ENCODE measurements at regions not wholly inside any gene's neighbourhood (a gene's known extent, or its start where the extent isn't known, plus 50 kb on each side); places are given as distances from the start of the nearest gene placed in this dataset.

DNA sequence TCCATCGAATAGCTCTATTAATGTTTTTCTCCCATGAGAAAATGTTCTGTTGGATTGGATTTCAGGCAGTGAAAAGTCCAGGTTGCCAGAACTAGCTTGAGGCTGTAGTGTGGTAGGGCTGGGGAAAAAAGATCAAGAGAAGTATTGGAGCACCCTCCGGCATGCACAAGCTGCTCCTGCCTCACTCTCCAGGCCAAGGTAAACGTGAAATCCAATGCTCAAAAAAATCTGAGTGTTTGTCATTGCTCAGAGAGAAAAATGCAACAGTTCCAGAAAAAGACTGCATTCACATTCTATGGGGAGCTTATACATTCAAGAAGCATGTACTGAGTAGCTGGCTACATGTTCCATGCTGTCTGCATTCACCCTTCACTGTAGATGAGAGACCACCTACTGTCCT lies 680.9 kb upstream of the TBX3 start:
- no peaks in the 10 kb centered on the region for H3K9me3 ChIP-seq (ENCODE audit: low read length)
- H3K4me3 ChIP-seq (ENCODE audit: low read length), result no peak overlapping the region
- H3K27ac ChIP-seq (ENCODE audit: low read length), result no peak overlapping the region
- no peaks in the 10 kb centered on the region for H3K9me2 ChIP-seq (ENCODE audit: insufficient read depth, low read length)
- no peaks in the 10 kb centered on the region for H3K79me2 ChIP-seq (replicated peaks; ENCODE audit: insufficient read depth, low read length)
- no peaks in the 10 kb centered on the region for H3F3A ChIP-seq (ENCODE audit: insufficient read depth, low read length, poor library complexity, severe bottlenecking)
- no peak overlapping the region for H3K9ac ChIP-seq (ENCODE audit: low read length)
- H3K36me3 ChIP-seq (ENCODE audit: insufficient read depth, low read length), result no peaks in the 10 kb centered on the region
- TF ChIP-seq, protein P1, sequence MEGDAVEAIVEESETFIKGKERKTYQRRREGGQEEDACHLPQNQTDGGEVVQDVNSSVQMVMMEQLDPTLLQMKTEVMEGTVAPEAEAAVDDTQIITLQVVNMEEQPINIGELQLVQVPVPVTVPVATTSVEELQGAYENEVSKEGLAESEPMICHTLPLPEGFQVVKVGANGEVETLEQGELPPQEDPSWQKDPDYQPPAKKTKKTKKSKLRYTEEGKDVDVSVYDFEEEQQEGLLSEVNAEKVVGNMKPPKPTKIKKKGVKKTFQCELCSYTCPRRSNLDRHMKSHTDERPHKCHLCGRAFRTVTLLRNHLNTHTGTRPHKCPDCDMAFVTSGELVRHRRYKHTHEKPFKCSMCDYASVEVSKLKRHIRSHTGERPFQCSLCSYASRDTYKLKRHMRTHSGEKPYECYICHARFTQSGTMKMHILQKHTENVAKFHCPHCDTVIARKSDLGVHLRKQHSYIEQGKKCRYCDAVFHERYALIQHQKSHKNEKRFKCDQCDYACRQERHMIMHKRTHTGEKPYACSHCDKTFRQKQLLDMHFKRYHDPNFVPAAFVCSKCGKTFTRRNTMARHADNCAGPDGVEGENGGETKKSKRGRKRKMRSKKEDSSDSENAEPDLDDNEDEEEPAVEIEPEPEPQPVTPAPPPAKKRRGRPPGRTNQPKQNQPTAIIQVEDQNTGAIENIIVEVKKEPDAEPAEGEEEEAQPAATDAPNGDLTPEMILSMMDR (IDR thresholded peaks at IDR 0.05; ENCODE audit: poor library complexity, severe bottlenecking), result no peak
- TF ChIP-seq MXI1 (conservative IDR thresholded peaks at IDR 0.05; ENCODE audit: poor library complexity, severe bottlenecking), result no peak
- TF ChIP-seq POLR2AphosphoS5 (IDR thresholded peaks at IDR 0.05), result no peak
- TF ChIP-seq EZH2 (IDR thresholded peaks at IDR 0.05; ENCODE audit: borderline replicate concordance, insufficient read depth, low read length, poor library complexity, severe bottlenecking), result no peak
- no peak for TF ChIP-seq REST (IDR thresholded peaks at IDR 0.05; ENCODE audit: borderline replicate concordance)
- TF ChIP-seq RAD21 (conservative IDR thresholded peaks at IDR 0.05), result no peak
- TF ChIP-seq SMC3 (conservative IDR thresholded peaks at IDR 0.05; ENCODE audit: poor library complexity), result no peak
- TF ChIP-seq TAF1 (IDR thresholded peaks at IDR 0.05; ENCODE audit: low read depth), result no peak
- no peak for TF ChIP-seq EP300 (conservative IDR thresholded peaks at IDR 0.05; ENCODE audit: poor library complexity, severe bottlenecking)
- no peak overlapping the region for H2AFZ ChIP-seq (ENCODE audit: low read depth, low read length)
- H3K27me3 ChIP-seq (ENCODE audit: insufficient read depth, low read depth, low read length), result no peaks in the 10 kb centered on the region
- H4K20me1 ChIP-seq (ENCODE audit: insufficient read depth), result no peaks in the 10 kb centered on the region
- H3K4me2 ChIP-seq (ENCODE audit: low read length), result no peak overlapping the region

GRCh38 chr12:115362339-115362976 lies 678.5 kb upstream of the TBX3 start:
- H2AFZ ChIP-seq (ENCODE audit: low read depth, low read length), result no peak overlapping the region
- H3K27ac ChIP-seq (ENCODE audit: low read length), result no peak overlapping the region
- H3F3A ChIP-seq (ENCODE audit: insufficient read depth, low read length, poor library complexity, severe bottlenecking), result no peaks in the 10 kb centered on the region
- H3K36me3 ChIP-seq (ENCODE audit: insufficient read depth, low read length), result no peaks in the 10 kb centered on the region
- H3K9ac ChIP-seq (ENCODE audit: low read length), result no peak overlapping the region
- no peaks in the 10 kb centered on the region for H3K9me3 ChIP-seq (ENCODE audit: low read length)
- H3K9me2 ChIP-seq (ENCODE audit: insufficient read depth, low read length), result no peaks in the 10 kb centered on the region
- no peaks in the 10 kb centered on the region for H3K27me3 ChIP-seq (ENCODE audit: insufficient read depth, low read depth, low read length)
- no peaks in the 10 kb centered on the region for H4K20me1 ChIP-seq (ENCODE audit: insufficient read depth)
- H3K79me2 ChIP-seq (replicated peaks; ENCODE audit: insufficient read depth, low read length), result no peaks in the 10 kb centered on the region
- no peak overlapping the region for H3K4me3 ChIP-seq (ENCODE audit: low read length)
- no peak overlapping the region for H3K4me2 ChIP-seq (ENCODE audit: low read length)
- TF ChIP-seq TAF1 (IDR thresholded peaks at IDR 0.05; ENCODE audit: low read depth), result no peak
- TF ChIP-seq EP300 (conservative IDR thresholded peaks at IDR 0.05; ENCODE audit: poor library complexity, severe bottlenecking), result no peak
- no peak for TF ChIP-seq POLR2AphosphoS5 (IDR thresholded peaks at IDR 0.05)
- TF ChIP-seq, protein P1 (IDR thresholded peaks at IDR 0.05; ENCODE audit: poor library complexity, severe bottlenecking), result no peak
- TF ChIP-seq SMC3 (conservative IDR thresholded peaks at IDR 0.05; ENCODE audit: poor library complexity), result no peak
- no peak for TF ChIP-seq EZH2 (IDR thresholded peaks at IDR 0.05; ENCODE audit: borderline replicate concordance, insufficient read depth, low read length, poor library complexity, severe bottlenecking)
- no peak for TF ChIP-seq REST (IDR thresholded peaks at IDR 0.05; ENCODE audit: borderline replicate concordance)
- no peak for TF ChIP-seq RAD21 (conservative IDR thresholded peaks at IDR 0.05)
- TF ChIP-seq MXI1 (conservative IDR thresholded peaks at IDR 0.05; ENCODE audit: poor library complexity, severe bottlenecking), result no peak
